DMS53 (cell line): ENCODE measurements at regions not wholly inside any gene's neighbourhood (a gene's known extent, or its start where the extent isn't known, plus 50 kb on each side); places are given as distances from the start of the nearest gene placed in this dataset.
"Not testable (repeated sequence)": the region's sequence is repeated elsewhere in the genome, so short reads cannot be mapped to it uniquely, and the experiment has no call there.

Experiments
- DNase-seq: peaks from one replicate; lab custom pipeline; 2025; lab: John Stamatoyannopoulos, UW

DNA sequence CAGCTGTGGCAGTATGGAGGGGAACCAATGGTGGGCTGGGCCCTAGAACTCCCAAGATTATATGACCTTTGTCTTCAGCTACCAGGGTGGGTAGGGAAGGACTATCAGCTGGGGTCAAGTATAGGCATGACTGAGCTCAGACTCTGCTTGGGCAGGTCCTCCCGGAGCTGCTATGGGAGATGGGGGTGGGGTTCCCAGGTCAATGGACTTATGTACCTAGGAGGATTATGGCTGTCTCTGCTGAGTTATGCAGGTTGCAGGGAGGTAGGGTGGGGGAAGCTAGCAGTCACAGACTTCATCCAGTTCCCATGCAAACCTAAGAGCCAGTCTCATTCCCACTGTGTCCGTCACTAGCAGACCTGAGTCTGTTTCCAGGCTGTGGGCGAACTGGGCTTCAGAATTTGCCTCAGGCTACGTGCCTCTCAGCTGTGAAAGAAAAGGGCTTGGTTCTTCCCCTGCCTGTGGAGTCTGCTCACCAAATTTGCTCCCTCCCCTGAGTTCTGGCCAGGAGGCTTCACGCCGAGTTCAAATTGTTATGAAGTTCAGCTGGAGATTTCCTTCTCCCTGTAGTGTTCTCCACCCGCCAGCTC is 985.8 kb upstream of the NRXN1 start:
- no peak for DNase-seq

GRCh38 chr2:52006821-52007366 is 975.0 kb upstream of the NRXN1 start:
- DNase-seq, result not testable (repeated sequence)

GRCh38 chr2:52000151-52000855 is 968.4 kb upstream of the NRXN1 start:
- DNase-seq, result no peak

DNA sequence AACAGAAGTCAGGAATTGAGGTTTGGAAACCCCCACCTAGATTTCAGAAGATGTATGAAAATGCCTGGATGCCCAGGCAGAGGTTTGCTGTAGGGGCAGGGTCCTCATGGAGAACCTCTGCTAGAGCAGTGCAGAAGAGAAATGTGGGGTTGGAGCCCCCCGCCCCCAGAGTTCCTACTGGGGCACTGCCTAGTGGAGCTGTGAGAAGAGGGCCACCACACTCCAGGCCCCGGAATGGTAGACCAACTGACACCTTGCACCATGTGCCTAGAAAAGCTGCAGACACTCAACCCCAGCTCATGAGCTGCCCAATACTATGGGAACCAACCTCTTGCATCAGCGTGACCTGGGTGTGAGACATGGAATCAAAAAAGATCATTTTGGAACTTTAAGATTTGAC is 967.0 kb upstream of the NRXN1 start:
- no peak for DNase-seq

DNA sequence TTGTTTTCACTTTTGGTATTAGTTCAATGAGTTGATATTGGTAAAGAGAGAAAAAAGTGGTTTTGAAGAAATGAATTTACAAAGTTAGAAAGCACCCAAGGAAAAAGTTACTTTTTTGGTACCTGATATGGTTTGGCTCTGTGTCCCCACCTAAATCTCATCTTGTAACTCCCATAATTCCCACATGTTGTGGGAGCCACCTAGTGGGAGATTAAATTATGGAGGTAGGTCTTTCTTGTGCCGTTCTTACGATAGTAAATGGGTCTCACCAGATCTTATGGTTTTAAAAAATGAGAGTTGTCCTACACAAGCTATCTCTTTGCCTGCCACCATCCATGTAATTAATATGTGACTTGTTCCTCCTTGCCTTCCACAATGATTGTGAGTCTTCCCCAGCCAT is 965.6 kb upstream of the NRXN1 start:
- peak; percentile 47 for DNase-seq

DNA sequence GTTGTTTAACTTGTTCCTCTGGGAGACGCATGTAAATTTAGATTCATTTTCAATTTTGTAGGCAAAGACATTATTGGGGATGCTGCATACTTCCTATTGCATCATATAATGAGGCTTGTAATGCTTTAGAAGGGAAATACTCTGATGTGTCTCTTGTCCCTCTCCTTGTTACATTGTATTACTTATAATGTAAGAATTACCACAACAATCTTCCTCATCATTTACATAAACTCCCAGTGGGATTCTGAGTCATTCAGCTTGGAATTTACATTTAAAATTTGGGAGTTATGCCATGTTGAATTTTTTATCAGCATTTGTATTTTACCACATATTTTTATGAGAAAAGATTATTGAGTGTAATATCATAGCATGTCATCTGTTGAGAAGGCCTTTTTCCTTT is 963.4 kb upstream of the NRXN1 start:
- no peak for DNase-seq

GRCh38 chr2:51994123-51994763 is 962.3 kb upstream of the NRXN1 start:
- peak; percentile 70 for DNase-seq

GRCh38 chr2:51990684-51991083 is 958.8 kb upstream of the NRXN1 start:
- peak; percentile 63 for DNase-seq

GRCh38 chr2:51986101-51986500 is 954.2 kb upstream of the NRXN1 start:
- no peak for DNase-seq

DNA sequence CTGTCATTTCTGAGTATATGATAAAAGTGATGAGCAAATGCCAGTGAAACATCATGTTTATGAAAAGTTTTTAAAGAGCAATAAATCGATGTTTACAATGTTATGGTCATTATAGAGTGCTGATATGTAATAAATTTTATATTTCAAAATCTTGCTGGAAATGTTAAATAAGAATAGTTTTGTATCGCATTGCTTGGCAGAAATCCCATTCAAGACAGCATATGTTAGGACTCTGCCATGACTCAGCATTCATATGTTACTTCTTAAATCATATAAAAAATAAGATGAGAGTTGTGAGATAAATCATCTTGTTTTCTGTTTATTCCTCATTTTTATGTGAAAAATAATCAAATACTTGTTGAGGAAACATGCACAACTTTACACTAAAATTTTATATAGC is 949.9 kb upstream of the NRXN1 start:
- DNase-seq, result peak; percentile 26

DNA sequence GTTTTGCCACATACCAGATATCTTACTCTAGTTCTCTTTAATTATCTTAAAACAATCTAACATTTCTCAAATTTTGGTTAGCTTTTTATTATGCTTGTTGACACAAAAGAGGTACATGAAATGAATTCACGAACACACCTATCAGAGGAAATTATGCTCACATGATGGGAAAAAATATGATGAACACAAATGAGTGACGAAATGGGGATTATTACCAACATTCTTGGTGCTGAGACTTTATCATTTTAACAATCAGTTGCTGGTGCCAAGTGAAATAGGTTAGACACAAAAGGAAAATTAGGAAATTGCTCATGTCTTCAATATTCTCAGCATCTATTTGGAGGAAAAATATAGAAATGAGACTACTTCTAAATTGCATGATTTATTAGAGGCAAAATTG is 944.7 kb upstream of the NRXN1 start:
- DNase-seq, result no peak

GRCh38 chr2:51971136-51971535 is 939.2 kb upstream of the NRXN1 start:
- DNase-seq, result no peak

- no peak for DNase-seq
Observed at GRCh38 chr2:51969347-51969746, 937.4 kb upstream of the NRXN1 start.

- DNase-seq, result no peak
Observed at GRCh38 chr2:51960841-51961335, 929.0 kb upstream of the NRXN1 start.

- no peak for DNase-seq
Observed at GRCh38 chr2:51960281-51960680, 928.3 kb upstream of the NRXN1 start.

DNA sequence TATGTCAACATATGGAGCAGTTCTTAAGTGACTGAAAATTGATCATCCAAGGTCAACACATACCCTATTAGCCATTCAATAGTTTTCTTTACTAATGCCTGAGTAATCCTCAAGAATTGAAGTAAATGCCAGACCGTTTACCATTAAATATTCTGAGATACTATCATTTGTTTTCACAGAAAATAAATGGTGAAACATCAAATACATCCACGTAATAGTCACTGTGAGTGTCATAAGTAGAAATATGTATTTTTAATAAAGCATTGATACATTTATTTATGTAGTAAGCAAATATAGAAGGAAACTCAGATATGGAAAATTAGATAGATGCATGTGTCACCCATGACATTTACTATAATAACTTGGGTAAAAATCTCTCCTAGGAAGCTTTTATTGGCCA is 927.8 kb upstream of the NRXN1 start:
- DNase-seq, result no peak

DNA sequence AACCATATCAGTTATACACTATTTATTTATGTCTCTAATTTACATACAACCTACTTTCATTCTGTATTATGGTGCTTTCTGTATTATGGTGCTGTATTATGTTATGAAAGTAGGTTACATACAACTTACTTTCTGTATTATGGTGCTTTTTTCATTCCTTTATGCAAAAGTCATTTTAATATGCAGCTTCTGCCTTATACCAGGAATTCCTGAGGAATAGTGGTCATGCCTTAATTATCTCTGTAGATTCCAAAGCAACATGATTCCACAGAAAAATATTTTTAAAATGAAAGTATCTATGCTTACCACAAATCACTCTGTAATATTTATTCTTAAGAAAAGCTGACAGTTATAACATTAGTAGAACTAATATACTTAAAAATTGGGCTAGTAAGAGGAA is 922.0 kb upstream of the NRXN1 start:
- DNase-seq, result no peak

DNA sequence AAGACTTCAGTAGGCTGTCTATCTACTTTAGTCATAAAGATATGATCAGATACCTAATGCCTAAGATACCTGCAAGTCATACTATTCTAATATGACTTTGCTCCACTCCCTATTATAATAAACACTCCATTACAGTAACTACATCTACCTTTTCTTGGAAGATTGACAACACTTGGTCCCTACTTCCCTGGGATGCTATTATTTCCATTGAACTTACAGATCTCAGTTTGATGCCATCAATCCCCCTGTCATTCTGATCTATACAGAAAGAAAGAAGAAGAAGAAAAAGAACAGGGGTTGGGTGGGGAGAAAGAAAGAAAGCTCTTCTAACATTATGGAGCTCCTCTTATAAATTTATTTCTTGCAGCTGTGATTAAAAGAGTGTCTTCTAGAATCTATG is 889.1 kb upstream of the NRXN1 start:
- no peak for DNase-seq

GRCh38 chr2:51920509-51920908 is 888.6 kb upstream of the NRXN1 start:
- DNase-seq, result no peak

DNA sequence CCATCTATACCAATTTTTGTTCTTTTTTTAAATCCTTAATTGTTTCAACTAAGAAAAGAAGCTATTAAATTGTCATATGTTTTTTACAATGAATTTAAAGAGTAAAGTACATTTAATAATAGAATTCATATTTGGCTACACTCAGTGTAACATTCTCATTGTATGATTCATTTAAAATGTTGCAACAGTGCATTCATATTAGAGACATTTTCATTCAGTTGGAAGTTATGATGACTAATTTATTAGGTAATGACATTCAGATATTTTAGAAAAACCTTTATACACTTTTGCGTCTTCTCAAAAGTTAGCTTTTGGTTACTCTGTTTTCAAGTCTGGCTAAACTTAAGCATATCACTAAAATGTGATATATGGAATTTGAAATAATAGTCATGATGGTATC is 887.5 kb upstream of the NRXN1 start:
- DNase-seq, result no peak

- no peak for DNase-seq
Observed at GRCh38 chr2:51918113-51918512, 886.2 kb upstream of the NRXN1 start.

GRCh38 chr2:51903728-51904127 is 871.8 kb upstream of the NRXN1 start:
- DNase-seq, result no peak

DNA sequence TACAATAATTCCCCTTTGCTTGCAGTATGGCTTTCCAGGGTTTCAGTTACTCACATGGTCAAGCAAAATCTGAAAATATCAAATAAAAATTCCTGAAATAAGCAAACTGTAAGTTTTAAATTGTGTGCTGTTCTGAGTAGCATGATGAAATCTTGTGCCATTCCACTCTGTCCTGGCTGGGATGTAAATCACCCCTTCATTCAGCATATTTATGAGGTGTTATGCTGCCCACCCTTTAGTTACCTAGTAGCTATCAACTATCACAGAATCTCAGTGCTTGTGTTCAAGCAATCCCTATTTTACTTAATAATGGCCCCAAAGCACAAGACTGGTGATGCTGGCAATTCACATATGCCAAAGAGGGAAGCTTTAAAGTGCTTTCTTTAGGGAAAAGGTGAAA is 867.7 kb upstream of the NRXN1 start:
- DNase-seq, result no peak
